ENCODE measurements at regions not wholly inside any gene's neighbourhood (a gene's known extent, or its start where the extent isn't known, plus 50 kb on each side); places are given as distances from the start of the nearest gene placed in this dataset.

DNA sequence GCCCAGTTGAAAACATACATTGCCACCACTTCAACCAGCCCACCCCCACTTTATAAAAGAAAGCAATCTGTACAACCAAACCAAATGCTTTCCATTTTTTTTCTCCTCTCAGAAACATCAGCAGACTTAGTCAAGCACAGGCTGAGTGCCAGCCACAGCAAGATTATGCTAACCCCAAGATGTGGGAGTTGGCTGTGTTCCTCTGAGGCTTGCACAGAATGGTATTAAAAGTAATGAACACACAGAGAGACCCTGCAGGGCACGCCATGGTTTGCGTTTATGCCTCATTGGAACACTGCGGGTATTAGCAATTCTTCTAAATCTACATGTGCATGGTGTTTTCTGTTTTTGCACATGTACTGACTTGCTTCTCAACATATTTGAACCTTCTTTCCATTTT is 419.9 kb upstream of the GRAMD2B start:
- TF ChIP-seq, protein P1, sequence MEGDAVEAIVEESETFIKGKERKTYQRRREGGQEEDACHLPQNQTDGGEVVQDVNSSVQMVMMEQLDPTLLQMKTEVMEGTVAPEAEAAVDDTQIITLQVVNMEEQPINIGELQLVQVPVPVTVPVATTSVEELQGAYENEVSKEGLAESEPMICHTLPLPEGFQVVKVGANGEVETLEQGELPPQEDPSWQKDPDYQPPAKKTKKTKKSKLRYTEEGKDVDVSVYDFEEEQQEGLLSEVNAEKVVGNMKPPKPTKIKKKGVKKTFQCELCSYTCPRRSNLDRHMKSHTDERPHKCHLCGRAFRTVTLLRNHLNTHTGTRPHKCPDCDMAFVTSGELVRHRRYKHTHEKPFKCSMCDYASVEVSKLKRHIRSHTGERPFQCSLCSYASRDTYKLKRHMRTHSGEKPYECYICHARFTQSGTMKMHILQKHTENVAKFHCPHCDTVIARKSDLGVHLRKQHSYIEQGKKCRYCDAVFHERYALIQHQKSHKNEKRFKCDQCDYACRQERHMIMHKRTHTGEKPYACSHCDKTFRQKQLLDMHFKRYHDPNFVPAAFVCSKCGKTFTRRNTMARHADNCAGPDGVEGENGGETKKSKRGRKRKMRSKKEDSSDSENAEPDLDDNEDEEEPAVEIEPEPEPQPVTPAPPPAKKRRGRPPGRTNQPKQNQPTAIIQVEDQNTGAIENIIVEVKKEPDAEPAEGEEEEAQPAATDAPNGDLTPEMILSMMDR (IDR thresholded peaks at IDR 0.05), result no peak
- TF ChIP-seq POLR2AphosphoS5 (IDR thresholded peaks at IDR 0.05) (no peak), EP300 (IDR thresholded peaks at IDR 0.05; ENCODE audit: low read depth) (no peak), POLR2A (IDR thresholded peaks at IDR 0.05) (no peak)
